Activated CD4-positive, alpha-beta T cell treated with anti-CD3 and anti-CD28 coated beads, Interleukin-2, amount 50 U/mL, for 24 hours (primary cell): ENCODE measurements at regions not wholly inside any gene's neighbourhood (a gene's known extent, or its start where the extent isn't known, plus 50 kb on each side); places are given as distances from the start of the nearest gene placed in this dataset.

Experiments used
- DNase-seq, 2 donors: peaks; one replicate each; pipeline ENCODE4 v3.0.0-alpha.2; 2020; ENCODE audit warnings: low read depth in 1 of 2, low spot score in 1 of 2

GRCh38 chr17:77361986-77362620, 221.3 kb downstream of the SEC14L1 start:
- DNase-seq, result no peak

GRCh38 chr17:77363821-77364361, 223.1 kb downstream of the SEC14L1 start:
- DNase-seq, result no peak

DNA sequence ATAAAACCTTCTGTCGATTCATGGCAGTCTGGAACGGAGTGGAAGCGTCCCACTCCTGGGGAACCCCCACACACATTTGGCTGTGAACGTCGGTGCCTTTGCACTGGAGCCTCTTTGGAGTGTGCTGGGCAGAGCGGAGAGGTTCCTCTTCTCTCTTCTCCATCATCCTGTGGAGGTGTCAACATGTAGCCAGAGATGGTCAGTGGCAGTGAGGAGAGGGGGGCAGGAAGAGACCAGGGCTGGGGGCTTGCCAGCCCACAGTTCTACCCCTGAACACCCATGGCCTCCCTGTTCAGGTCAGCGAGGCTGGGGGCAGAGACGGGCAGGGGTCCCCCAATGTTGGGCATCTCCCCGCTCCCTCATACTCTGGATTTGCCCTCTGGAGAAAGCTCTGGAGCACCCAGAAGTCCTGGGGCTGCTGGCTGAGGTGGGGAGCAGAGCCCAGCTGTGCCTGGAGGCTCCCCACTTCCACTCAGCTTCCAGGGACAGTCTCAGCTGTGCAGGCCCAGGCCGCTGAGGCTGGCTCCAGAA, 223.7 kb downstream of the SEC14L1 start:
- no peak for DNase-seq

DNA sequence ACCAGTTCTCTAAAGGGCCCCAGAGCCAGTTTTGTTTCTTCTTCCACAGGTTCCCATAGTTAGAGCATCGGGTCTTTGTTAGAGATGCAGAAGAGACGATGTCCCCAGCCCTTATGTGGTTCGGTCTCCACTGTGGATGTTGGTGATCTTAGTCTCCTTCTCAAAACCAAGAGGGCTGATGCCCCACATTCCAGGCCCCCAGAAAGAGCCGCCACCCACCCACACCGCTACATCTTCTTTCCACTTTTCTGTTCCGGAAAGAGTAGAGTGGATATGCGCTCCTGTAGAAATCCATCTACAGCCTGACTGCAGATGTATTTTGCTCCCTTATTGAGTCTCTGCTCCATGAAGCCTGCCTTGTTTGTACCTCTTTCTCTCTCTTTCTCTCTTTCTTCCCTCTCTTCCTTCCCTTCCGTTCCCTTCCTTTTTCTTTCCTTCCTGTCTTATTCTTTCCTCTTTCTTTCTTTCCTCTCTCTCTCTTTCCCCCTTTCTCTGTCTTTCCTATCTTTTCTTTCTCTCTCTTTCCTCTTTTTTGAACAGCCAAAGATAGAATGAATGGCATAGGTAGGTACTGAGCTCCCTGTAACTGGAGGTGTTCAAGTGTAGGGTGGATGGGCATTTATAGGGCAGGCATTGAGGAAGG, 224.3 kb downstream of the SEC14L1 start:
- DNase-seq, result no peak

DNA sequence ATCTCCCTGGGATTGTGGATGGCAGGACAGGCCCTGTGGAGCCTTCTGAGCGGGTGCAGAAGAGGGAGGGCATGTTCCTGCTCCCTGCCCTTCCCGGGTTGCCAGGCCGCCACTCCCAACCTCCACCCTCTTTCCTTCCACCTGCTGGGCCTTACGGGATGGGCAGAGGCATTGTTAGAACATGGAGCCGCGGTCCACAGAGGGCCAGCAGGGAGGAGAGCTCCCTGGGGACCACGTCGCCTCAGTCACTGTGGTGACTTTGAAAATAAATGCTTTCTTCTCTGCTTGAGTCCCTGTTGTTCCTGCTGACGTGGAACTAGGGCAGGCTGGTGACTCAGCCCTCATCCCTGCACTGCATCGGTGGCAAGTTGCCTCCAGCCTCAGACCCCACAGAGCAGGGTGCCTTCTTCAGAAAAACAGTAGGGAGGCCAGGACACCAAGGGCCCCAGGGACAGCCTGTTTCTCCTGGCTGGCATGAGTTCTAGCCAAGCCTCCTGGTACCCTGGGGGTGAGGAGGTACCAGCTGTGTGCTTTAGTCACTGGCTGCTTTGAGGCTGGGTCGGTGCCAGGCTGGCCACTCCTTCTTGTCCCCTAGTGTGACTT, 224.9 kb downstream of the SEC14L1 start:
- no peak for DNase-seq

GRCh38 chr17:77366206-77366557, 225.4 kb downstream of the SEC14L1 start:
- DNase-seq, result no peak

DNA sequence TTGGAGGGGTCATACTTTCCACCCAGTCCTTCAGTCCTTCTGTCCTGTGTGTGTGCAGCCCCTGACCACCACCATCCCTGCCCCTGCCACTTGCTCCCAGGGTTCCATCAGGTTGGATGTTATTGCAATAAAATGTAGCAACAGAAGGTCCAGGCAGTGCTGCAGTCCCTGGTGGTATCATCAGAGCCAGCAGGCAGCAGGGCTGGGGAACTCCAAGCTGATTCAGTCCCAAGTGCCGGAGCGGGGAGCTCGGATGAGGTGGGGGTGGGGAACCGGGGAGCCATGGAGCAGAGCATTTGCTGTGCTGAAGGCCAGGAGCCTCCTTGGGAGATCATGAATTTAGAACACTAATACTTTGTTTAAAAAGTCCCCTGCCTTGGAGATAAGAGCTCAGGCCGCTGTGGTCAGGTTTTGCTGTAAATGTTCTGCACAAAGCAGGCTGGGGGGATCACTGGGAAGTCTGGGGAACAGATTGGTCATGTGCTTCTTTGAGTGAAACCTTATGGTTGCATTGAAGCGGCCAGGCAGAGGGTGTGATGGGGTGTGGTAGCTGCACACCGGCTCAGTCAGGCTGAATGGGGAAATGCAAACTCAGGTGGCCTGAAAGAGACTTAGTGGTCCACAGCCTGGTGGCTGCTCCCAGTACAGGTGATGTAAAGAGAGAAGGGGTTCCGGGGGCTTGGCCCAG, 225.9 kb downstream of the SEC14L1 start:
- DNase-seq, result no peak

- DNase-seq, result no peak
Measured at GRCh38 chr17:77369544-77369971, 228.8 kb downstream of the SEC14L1 start.

DNA sequence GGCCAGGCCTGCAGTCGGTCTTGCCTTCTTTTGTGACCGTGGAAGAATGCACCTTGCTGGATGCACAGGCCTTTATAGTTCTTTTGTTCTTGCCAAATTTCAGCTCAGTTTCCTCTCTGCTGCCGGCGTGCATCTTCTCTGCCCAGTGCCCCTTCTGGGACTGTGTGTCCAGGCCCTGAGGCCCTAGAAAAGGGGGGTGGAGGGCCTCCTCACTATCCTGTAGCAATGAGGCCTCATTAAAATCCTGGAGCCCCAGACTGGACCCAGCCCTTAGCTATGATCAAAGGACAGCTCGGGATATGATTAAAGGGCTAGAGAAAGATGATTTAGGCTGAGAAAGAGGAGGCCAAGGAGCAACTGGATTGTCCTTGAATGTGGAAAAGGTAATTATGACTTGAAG, 229.8 kb downstream of the SEC14L1 start:
- DNase-seq, result no peak

DNA sequence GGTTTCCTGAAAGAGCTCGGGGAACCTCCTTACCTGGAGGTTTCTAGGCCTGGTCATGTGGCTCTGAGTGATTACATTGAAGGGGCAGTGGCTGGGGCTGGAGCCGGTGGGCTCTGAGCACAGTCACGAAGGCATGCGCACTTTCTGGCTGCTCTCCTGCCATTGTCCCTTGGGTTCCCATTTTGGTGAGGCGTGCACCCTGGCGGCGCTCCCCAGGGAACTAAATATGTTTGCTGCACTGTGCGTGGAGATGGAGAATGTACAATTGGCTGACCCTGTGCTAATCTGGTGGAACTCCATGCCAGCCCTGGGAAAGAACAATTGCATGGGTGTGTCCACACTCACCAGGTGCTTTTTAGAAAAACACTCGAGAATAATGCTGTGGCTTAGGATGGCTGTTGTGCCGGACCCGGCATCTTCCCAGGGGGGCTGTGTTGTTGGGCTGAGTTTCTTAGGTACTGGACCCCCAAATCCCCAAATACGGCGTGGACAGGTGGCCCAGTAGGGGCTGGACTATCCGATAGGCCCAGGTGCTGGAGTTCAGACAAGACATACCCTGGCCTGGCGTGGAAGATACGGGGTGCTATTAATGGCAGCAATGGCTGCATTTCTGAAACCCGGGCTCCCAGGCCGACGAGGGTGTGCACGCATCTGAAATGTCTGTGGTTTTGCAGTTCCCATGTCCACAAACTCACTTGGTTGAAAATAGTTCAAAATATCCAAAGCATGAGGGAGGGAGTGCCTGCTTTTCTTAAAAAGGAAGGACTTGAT, 230.5 kb downstream of the SEC14L1 start:
- no peak for DNase-seq

DNA sequence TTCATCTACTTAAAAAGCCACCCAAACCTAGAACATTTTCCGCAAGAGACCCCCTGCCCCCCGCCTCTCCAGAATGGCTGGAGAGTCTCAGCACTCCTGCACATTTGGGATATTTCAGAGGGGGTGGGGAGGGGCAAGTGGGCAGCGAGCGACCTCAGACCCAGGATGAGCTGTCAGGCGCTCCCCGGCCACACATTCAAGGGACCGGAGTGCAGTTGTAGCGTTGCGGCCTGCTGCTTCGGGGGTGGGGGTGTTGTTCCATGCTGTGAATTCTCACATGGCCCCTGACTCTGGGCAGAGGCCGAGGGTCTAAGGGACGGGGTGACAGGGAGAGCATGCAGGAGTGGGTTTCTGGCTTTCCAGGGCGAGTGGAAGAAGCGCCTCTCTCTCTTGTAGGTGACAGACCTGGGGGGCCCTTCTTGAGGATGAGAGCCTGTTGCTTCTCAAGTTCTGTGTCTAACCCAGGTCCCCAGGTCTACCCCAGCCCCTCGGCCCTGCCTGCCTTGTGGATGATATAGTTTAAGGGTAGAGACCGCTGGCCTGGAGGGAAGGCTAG, 231.2 kb downstream of the SEC14L1 start:
- no peak for DNase-seq

- DNase-seq, result peak in 1 of 2 donors; percentile 19
Measured at GRCh38 chr17:77372444-77373298, 231.9 kb downstream of the SEC14L1 start.

DNA sequence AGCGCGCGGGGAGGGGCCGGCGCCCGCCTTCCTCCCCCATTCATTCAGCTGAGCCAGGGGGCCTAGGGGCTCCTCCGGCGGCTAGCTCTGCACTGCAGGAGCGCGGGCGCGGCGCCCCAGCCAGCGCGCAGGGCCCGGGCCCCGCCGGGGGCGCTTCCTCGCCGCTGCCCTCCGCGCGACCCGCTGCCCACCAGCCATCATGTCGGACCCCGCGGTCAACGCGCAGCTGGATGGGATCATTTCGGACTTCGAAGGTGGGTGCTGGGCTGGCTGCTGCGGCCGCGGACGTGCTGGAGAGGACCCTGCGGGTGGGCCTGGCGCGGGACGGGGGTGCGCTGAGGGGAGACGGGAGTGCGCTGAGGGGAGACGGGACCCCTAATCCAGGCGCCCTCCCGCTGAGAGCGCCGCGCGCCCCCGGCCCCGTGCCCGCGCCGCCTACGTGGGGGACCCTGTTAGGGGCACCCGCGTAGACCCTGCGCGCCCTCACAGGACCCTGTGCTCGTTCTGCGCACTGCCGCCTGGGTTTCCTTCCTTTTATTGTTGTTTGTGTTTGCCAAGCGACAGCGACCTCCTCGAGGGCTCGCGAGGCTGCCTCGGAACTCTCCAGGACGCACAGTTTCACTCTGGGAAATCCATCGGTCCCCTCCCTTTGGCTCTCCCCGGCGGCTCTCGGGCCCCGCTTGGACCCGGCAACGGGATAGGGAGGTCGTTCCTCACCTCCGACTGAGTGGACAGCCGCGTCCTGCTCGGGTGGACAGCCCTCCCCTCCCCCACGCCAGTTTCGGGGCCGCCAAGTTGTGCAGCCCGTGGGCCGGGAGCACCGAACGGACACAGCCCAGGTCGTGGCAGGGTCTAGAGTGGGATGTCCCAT, 232.8 kb downstream of the SEC14L1 start:
- DNase-seq, result no peak

DNA sequence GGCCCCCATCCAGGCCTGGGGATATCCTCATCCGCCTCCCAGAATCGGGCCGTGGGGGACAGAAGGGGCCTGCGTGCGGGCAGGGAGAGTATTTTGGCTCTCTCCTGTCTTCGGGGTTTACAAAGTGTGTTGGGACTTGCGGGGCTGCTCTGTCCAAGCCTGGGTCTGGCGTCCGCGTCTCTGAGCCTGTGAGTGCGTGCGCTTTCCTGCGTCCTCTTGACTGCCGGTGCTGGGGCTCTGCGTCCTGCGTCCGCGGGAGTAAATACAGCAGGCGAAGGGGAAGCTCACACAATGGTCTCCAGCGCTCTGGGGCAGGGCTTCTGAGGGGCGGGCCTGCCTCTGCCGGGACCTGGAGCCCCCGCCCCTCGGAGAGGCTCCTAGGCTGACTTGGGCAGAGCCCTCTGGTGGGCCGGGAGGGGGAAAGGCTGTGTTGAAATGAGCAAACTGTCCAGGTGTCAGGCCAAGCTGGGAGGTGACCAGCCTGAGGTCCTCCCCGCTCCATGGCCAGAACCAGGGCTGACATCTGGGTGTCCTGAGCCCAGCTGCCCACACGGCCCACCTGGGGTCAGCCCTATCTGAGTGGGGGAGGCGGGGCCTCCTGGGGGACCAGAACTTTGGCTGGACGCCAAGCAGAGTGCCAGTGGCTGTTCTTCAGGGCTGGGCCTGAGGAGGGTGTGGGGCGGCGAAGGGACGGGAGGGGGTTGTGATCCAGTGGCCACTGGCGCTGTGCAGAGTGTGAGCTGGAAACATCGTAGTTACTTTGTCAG, 233.6 kb downstream of the SEC14L1 start:
- peak in 1 of 2 donors; percentile 51 for DNase-seq

DNA sequence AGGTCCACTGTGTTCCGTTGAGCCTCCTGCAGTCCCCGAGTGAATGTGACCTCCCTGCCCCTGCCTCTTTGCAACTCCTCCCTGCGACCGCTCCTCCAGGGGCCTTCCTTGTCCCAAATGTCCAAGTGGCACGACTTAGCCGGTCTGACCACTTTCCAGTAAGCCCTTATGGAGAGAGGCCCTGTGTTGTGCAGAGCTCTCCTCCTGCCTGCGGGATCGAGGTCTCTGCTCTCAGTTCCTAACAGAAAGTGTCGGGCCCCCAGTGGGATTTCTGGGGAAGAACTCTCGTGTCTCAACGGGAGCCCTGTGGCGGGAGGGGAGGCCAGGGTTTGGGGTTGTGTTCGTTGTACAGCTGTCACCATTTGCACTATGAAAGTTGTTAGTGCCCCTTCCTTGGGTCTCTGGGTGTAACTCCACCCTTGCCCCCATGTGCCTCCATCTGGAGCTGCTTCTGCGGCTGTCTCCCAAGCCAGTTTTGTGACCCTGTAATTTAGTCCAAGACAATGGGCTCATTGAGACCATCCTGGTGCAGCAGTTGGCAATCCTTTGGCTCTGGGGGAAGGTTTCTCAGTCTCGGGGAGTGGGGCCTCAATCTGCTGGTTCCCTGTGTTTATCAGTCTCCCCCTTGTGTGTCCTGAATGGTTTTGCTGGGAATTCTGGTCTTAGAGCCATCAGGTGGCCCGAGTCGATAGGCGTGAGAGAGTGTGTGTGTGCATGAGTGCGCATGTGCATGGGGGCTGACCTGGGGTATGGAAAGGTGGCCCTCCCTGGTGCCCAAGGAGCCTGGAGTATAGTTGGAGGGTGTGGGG, 234.5 kb downstream of the SEC14L1 start:
- DNase-seq, result no peak

DNA sequence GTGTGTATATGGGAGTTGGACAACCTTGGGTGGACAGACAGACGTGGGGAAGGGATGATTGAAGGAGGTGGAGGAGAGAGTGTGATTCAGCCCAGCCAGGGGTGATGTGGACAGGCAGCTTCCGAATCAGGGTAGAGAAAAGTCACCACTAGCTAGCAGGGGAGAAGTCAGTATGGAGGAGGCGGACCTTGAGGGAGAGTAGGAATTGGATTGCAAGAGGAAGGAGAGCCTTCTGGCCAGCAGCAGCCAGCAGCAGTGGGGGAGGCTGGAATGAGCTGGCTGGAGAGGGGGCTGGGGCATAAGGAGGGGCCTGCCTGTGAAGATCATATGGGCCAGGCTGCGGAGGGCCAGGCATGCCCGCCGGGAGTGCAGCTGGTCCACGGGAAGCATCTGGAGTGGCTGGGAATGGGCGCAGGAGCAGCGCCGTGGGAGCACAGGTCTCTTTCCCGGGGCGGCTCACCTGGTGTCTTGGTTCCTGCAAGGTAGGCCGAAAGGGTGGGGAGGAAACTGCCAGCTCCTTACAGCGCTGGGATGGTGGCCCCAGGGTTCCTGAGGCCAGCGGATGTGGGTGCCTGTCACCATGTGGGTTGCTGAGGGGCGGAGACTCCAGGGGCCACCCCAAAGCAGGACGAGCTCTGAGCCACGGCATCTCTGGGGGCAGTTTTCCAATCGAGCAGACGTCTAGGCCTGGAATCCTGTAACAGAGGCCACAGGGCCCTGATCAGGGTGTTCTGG, 235.3 kb downstream of the SEC14L1 start:
- DNase-seq, result no peak
